H1 (cell line): ENCODE measurements at regions not wholly inside any gene's neighbourhood (a gene's known extent, or its start where the extent isn't known, plus 50 kb on each side); places are given as distances from the start of the nearest gene placed in this dataset.

Experiments used
- TEAD4 ChIP-seq: IDR thresholded peaks from 2 replicates; pipeline ENCODE4 v1.6.1; 2012; ENCODE audit warnings: low read depth, low read length, inconsistent platforms, mixed read lengths
- TF ChIP-seq, protein P1 (sequence below): fragments of 300-600 bp; sonication (generic); IDR thresholded peaks from 2 replicates; pipeline ENCODE4 v1.7.1; 2012; ENCODE audit warnings: low read length, moderate library complexity, mild to moderate bottlenecking, inconsistent platforms; ENCODE audit not compliant: insufficient replicate concordance

DNA sequence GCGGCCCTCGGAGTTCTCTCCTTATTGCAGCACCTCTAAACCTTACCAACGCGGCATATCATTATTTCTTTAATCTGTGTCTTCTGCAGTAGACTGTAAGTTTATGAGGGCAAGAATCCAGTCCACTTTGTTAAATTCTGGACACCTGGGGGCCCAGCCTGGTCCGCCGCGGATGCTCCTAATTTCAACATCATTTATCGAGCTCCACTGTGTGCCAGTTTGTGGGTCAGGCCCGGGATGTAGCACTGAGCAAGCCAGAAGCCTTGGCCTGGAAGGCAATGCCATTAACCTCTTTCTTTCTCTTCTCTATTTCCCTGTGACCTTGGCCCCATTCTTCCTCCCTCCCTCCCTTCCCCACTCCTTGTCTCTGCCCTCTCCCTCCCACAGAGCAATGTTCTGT is 70.6 kb upstream of the CACNA1E start (continued):
- TF ChIP-seq, protein P1, sequence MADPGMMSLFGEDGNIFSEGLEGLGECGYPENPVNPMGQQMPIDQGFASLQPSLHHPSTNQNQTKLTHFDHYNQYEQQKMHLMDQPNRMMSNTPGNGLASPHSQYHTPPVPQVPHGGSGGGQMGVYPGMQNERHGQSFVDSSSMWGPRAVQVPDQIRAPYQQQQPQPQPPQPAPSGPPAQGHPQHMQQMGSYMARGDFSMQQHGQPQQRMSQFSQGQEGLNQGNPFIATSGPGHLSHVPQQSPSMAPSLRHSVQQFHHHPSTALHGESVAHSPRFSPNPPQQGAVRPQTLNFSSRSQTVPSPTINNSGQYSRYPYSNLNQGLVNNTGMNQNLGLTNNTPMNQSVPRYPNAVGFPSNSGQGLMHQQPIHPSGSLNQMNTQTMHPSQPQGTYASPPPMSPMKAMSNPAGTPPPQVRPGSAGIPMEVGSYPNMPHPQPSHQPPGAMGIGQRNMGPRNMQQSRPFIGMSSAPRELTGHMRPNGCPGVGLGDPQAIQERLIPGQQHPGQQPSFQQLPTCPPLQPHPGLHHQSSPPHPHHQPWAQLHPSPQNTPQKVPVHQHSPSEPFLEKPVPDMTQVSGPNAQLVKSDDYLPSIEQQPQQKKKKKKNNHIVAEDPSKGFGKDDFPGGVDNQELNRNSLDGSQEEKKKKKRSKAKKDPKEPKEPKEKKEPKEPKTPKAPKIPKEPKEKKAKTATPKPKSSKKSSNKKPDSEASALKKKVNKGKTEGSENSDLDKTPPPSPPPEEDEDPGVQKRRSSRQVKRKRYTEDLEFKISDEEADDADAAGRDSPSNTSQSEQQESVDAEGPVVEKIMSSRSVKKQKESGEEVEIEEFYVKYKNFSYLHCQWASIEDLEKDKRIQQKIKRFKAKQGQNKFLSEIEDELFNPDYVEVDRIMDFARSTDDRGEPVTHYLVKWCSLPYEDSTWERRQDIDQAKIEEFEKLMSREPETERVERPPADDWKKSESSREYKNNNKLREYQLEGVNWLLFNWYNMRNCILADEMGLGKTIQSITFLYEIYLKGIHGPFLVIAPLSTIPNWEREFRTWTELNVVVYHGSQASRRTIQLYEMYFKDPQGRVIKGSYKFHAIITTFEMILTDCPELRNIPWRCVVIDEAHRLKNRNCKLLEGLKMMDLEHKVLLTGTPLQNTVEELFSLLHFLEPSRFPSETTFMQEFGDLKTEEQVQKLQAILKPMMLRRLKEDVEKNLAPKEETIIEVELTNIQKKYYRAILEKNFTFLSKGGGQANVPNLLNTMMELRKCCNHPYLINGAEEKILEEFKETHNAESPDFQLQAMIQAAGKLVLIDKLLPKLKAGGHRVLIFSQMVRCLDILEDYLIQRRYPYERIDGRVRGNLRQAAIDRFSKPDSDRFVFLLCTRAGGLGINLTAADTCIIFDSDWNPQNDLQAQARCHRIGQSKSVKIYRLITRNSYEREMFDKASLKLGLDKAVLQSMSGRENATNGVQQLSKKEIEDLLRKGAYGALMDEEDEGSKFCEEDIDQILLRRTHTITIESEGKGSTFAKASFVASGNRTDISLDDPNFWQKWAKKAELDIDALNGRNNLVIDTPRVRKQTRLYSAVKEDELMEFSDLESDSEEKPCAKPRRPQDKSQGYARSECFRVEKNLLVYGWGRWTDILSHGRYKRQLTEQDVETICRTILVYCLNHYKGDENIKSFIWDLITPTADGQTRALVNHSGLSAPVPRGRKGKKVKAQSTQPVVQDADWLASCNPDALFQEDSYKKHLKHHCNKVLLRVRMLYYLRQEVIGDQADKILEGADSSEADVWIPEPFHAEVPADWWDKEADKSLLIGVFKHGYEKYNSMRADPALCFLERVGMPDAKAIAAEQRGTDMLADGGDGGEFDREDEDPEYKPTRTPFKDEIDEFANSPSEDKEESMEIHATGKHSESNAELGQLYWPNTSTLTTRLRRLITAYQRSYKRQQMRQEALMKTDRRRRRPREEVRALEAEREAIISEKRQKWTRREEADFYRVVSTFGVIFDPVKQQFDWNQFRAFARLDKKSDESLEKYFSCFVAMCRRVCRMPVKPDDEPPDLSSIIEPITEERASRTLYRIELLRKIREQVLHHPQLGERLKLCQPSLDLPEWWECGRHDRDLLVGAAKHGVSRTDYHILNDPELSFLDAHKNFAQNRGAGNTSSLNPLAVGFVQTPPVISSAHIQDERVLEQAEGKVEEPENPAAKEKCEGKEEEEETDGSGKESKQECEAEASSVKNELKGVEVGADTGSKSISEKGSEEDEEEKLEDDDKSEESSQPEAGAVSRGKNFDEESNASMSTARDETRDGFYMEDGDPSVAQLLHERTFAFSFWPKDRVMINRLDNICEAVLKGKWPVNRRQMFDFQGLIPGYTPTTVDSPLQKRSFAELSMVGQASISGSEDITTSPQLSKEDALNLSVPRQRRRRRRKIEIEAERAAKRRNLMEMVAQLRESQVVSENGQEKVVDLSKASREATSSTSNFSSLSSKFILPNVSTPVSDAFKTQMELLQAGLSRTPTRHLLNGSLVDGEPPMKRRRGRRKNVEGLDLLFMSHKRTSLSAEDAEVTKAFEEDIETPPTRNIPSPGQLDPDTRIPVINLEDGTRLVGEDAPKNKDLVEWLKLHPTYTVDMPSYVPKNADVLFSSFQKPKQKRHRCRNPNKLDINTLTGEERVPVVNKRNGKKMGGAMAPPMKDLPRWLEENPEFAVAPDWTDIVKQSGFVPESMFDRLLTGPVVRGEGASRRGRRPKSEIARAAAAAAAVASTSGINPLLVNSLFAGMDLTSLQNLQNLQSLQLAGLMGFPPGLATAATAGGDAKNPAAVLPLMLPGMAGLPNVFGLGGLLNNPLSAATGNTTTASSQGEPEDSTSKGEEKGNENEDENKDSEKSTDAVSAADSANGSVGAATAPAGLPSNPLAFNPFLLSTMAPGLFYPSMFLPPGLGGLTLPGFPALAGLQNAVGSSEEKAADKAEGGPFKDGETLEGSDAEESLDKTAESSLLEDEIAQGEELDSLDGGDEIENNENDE: no peak
- TF ChIP-seq TEAD4: no peak
